Endodermal cell (in vitro differentiated cells): ENCODE measurements at regions not wholly inside any gene's neighbourhood (a gene's known extent, or its start where the extent isn't known, plus 50 kb on each side); places are given as distances from the start of the nearest gene placed in this dataset.

Experiments used
- DNase-seq: peaks from one replicate; pipeline ENCODE4 v3.0.0-alpha.2; 2017
- H3K27ac ChIP-seq: 2 replicates; pipeline ENCODE4 v1.5.1; 2013; ENCODE audit warnings: mild to moderate bottlenecking, low read depth, low read length, moderate library complexity
- H3K27me3 ChIP-seq: 2 replicates; pipeline ENCODE4 v1.6.1; 2013; ENCODE audit warnings: mild to moderate bottlenecking, low read length, moderate library complexity; ENCODE audit not compliant: insufficient read depth, control insufficient read depth, poor library complexity, severe bottlenecking
- H3K36me3 ChIP-seq: 2 replicates; pipeline ENCODE4 v1.7.0; 2013; ENCODE audit warnings: mild to moderate bottlenecking, low read length, moderate library complexity; ENCODE audit not compliant: control insufficient read depth, insufficient read depth
- H3K4me1 ChIP-seq: one replicate; pipeline ENCODE4 v1.7.0; 2013; ENCODE audit warnings: low read length; ENCODE audit not compliant: control insufficient read depth, insufficient read depth
- H3K4me3 ChIP-seq: 2 replicates; pipeline ENCODE4 v1.5.1; 2013; ENCODE audit warnings: mild to moderate bottlenecking, low read length, moderate library complexity
- H3K9ac ChIP-seq: 2 replicates; pipeline ENCODE4 v1.6.1; 2013; ENCODE audit warnings: mild to moderate bottlenecking, low read length, moderate library complexity; ENCODE audit not compliant: poor library complexity, severe bottlenecking; ENCODE audit errors: extremely low read depth
- H3K9me3 ChIP-seq: 2 replicates; pipeline ENCODE4 v1.6.1; 2013; ENCODE audit warnings: mild to moderate bottlenecking, low read length, moderate library complexity; ENCODE audit not compliant: control insufficient read depth
- H3K27ac Mint-ChIP-seq: 2 replicates; pipeline ENCODE4 v1.8.0; 2020; ENCODE audit warnings: mixed read lengths
- H3K27me3 Mint-ChIP-seq: 2 replicates; pipeline ENCODE4 v1.8.0; 2021; ENCODE audit warnings: mild to moderate bottlenecking, mixed read lengths; ENCODE audit not compliant: insufficient read depth
- H3K36me3 Mint-ChIP-seq: 2 replicates; pipeline ENCODE4 v1.8.0; 2020; ENCODE audit warnings: low read depth, mixed read lengths
- H3K4me1 Mint-ChIP-seq: 2 replicates; pipeline ENCODE4 v1.8.0; 2020; ENCODE audit warnings: mixed read lengths
- H3K4me3 Mint-ChIP-seq: 2 replicates; pipeline ENCODE4 v1.8.0; 2020; ENCODE audit warnings: mild to moderate bottlenecking, moderate library complexity, mixed read lengths
- H3K9me3 Mint-ChIP-seq: 2 replicates; pipeline ENCODE4 v1.8.0; 2020; ENCODE audit warnings: mild to moderate bottlenecking, mixed read lengths
- WGBS, 2 experiments: methylation state at CpG; one replicate each; pipeline versions ENCODE4 v1.1.5 to v1.1.7; 2013; ENCODE audit warnings: missing lambda C conversion rate in 2 of 2, mixed read lengths in 1 of 2; ENCODE audit not compliant: insufficient coverage in 1 of 2, insufficient read length in 1 of 2; 5-methylcytosine and 5-hydroxymethylcytosine counted together
- TF ChIP-seq, protein P1 (sequence below): fragments of 200-600 bp; sonication (generic); conservative IDR thresholded peaks from 2 replicates; pipeline ENCODE4 v1.5.0; 2021; ENCODE audit warnings: antibody characterized with exemption, mild to moderate bottlenecking

DNA sequence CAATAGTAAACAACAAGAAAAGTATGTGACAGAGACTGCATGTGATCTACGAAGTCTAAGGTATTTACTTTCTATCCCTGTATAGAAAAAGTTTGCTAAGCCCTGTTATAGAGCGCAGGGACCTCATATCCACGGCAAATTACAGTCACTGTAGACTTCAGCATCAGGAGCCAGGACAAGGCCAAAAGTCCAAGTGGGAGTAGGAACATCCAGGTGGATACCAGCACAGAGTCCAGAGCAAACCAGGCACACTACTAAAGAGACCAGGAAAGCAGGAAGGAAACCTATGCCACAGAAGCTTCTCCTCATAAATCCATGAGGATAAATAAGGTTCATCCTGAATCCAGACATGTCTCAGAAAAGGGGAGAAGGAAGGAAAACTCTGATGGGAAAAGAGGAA, 342.2 kb upstream of the HTR2A start:
- no peak for DNase-seq
- H3K27ac ChIP-seq, result no peak overlapping the region
- WGBS, 2 experiments, result 80 to 95% methylated on average over 1 to 3 of the region's 3 CpGs
- H3K4me3 ChIP-seq, result no peak overlapping the region
- H3K9me3 ChIP-seq, result no peaks in the 10 kb centered on the region
- H3K4me1 ChIP-seq, result no peaks in the 10 kb centered on the region
- H3K36me3 Mint-ChIP-seq, result no peaks in the 10 kb centered on the region
- H3K36me3 ChIP-seq, result no peaks in the 10 kb centered on the region
- no peaks in the 10 kb centered on the region for H3K9me3 Mint-ChIP-seq
- no peak overlapping the region for H3K4me3 Mint-ChIP-seq
- no peaks in the 10 kb centered on the region for H3K4me1 Mint-ChIP-seq
- peaks cover 5% of the 10 kb centered on the region for H3K27me3 ChIP-seq
- H3K27ac Mint-ChIP-seq, result no peak overlapping the region
- TF ChIP-seq, protein P1, sequence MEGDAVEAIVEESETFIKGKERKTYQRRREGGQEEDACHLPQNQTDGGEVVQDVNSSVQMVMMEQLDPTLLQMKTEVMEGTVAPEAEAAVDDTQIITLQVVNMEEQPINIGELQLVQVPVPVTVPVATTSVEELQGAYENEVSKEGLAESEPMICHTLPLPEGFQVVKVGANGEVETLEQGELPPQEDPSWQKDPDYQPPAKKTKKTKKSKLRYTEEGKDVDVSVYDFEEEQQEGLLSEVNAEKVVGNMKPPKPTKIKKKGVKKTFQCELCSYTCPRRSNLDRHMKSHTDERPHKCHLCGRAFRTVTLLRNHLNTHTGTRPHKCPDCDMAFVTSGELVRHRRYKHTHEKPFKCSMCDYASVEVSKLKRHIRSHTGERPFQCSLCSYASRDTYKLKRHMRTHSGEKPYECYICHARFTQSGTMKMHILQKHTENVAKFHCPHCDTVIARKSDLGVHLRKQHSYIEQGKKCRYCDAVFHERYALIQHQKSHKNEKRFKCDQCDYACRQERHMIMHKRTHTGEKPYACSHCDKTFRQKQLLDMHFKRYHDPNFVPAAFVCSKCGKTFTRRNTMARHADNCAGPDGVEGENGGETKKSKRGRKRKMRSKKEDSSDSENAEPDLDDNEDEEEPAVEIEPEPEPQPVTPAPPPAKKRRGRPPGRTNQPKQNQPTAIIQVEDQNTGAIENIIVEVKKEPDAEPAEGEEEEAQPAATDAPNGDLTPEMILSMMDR, result no peak
- no peak overlapping the region for H3K9ac ChIP-seq
- peaks cover 2% of the 10 kb centered on the region for H3K27me3 Mint-ChIP-seq

DNA sequence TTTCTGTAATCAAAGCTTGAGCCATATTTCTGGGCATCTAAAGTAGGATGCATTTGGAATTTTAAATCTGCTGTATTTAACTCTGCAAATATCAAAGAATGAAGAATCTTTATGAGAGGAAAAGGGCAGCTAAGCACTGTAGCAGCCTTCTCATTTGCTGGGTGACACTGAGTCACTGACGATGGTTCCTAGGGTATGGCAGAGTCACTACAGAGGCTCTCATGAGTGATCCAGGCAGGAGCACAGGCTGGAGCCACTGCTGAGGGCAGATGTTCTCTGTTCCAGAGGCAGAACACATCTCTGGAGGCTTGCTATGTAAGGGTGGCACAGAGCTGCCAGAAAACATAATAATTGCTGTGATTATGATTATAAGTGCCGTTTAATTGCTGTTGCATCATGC, 340.7 kb upstream of the HTR2A start:
- no peaks in the 10 kb centered on the region for H3K9me3 Mint-ChIP-seq
- no peak overlapping the region for H3K4me3 Mint-ChIP-seq
- no peaks in the 10 kb centered on the region for H3K4me1 Mint-ChIP-seq
- H3K9me3 ChIP-seq, result no peaks in the 10 kb centered on the region
- peaks cover 2% of the 10 kb centered on the region for H3K27me3 Mint-ChIP-seq
- no peak overlapping the region for H3K4me3 ChIP-seq
- no peaks in the 10 kb centered on the region for H3K36me3 ChIP-seq
- 75 to 100% methylated on average over 2 of the region's 2 CpGs for WGBS, 2 experiments
- no peaks in the 10 kb centered on the region for H3K36me3 Mint-ChIP-seq
- H3K27ac Mint-ChIP-seq, result no peak overlapping the region
- TF ChIP-seq, protein P1, result no peak
- DNase-seq, result no peak
- H3K4me1 ChIP-seq, result no peaks in the 10 kb centered on the region
- H3K27me3 ChIP-seq, result peaks cover 5% of the 10 kb centered on the region
- no peak overlapping the region for H3K27ac ChIP-seq
- no peak overlapping the region for H3K9ac ChIP-seq

DNA sequence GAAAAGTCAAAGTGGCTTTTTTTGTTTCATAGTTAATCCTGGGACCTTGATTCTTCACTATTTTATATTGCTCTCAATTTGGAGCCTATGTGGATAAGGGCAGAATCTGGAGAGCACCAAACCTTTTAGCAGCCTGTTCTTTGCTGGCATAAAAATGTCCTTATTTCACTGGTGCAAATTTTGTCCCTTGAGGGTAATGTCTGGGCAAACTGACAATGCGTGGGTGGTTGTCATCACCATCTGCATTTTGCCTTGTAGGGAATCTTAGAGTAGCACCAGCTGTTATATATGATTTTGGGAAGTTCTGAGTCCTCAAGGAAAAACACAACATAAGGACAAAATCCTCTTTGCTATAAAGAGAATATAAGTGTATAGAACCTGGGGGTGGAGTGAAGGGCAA, 336.9 kb upstream of the HTR2A start:
- DNase-seq, result no peak
- no peak overlapping the region for H3K27ac ChIP-seq
- WGBS, 2 experiments, result 88% methylated on average over 1 of the region's 1 CpG; no CpG with 5 or more reads in 1 of the 2 experiments
- no peak overlapping the region for H3K9ac ChIP-seq
- H3K27ac Mint-ChIP-seq, result no peak overlapping the region
- no peaks in the 10 kb centered on the region for H3K4me1 ChIP-seq
- no peak overlapping the region for H3K4me3 Mint-ChIP-seq
- H3K27me3 ChIP-seq, result peaks cover 5% of the 10 kb centered on the region
- no peak overlapping the region for H3K4me3 ChIP-seq
- H3K4me1 Mint-ChIP-seq, result no peaks in the 10 kb centered on the region
- TF ChIP-seq, protein P1, result no peak
- no peaks in the 10 kb centered on the region for H3K36me3 ChIP-seq
- peaks cover 17% of the 10 kb centered on the region for H3K9me3 ChIP-seq
- no peaks in the 10 kb centered on the region for H3K36me3 Mint-ChIP-seq
- H3K9me3 Mint-ChIP-seq, result peaks cover 16% of the 10 kb centered on the region
- H3K27me3 Mint-ChIP-seq, result peaks cover 2% of the 10 kb centered on the region
